ENCODE measurements at regions not wholly inside any gene's neighbourhood (a gene's known extent, or its start where the extent isn't known, plus 50 kb on each side); places are given as distances from the start of the nearest gene placed in this dataset.

DNA sequence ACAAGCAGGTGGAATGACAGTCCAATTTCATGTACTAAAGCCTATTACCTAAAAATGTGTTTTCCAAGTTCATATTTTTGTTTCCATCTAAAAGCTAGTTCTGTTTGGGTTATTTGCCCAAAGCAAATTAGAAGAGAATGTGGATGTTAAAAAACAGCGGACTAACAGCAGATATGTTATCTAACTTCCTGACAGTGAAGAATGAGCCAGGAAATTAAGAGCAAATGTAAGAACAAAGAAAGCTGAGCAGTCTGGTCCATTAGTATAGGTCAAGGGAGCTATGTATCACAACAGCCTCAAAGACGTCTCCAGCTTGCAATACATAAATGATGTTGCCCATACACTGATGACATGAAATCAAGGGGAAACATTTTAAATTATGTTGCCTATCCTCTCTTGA, 145.5 kb upstream of the PLD5 start:
- DNase-seq (ENCODE audit: low spot score) (no peak), ATAC-seq (no peak)
- Histone ChIP-seq H3F3A (replicated peaks; ENCODE audit: low read depth) (no peaks in the 10 kb centered on the region), H3K27ac (ENCODE audit: low read depth) (no peak overlapping the region), H2AFZ (no peak overlapping the region), H3K27me3 (ENCODE audit: insufficient read depth) (no peaks in the 10 kb centered on the region), H4K20me1 (replicated peaks; ENCODE audit: insufficient read depth) (no peaks in the 10 kb centered on the region), H3K79me2 (replicated peaks; ENCODE audit: insufficient read depth) (no peaks in the 10 kb centered on the region), H3K4me2 (no peak overlapping the region), H3K4me1 (ENCODE audit: insufficient read depth) (peaks cover 9% of the 10 kb centered on the region; the same call in 1 of the 2 replicates), H3K36me3 (ENCODE audit: insufficient read depth) (no peaks in the 10 kb centered on the region), H3K4me3 (no peak overlapping the region), H3K9me2 (ENCODE audit: insufficient read depth) (no peaks in the 10 kb centered on the region)
- H3K27me3 Mint-ChIP-seq (ENCODE audit: insufficient read depth, low read depth, poor library complexity), result no peaks in the 10 kb centered on the region
- TF ChIP-seq ZNF114 (CRISPR knock-in tag; IDR thresholded peaks at IDR 0.05) (no peak), STAT1 (IDR thresholded peaks at IDR 0.05; ENCODE audit: unreplicated experiment) (no peak), EZH2 (IDR thresholded peaks at IDR 0.05; ENCODE audit: low read depth, unreplicated experiment) (no peak), ZNF331 (CRISPR knock-in tag; IDR thresholded peaks at IDR 0.05; ENCODE audit: low read depth) (no peak), CREB1 (CRISPR knock-in tag; IDR thresholded peaks at IDR 0.05; ENCODE audit: low read depth) (no peak), EZH2phosphoT487 (IDR thresholded peaks at IDR 0.05; ENCODE audit: unreplicated experiment) (no peak), JUNB (IDR thresholded peaks at IDR 0.05; ENCODE audit: unreplicated experiment) (no peak), NANOG (IDR thresholded peaks at IDR 0.05; ENCODE audit: borderline replicate concordance) (no peak)
- TF ChIP-seq, protein P1, sequence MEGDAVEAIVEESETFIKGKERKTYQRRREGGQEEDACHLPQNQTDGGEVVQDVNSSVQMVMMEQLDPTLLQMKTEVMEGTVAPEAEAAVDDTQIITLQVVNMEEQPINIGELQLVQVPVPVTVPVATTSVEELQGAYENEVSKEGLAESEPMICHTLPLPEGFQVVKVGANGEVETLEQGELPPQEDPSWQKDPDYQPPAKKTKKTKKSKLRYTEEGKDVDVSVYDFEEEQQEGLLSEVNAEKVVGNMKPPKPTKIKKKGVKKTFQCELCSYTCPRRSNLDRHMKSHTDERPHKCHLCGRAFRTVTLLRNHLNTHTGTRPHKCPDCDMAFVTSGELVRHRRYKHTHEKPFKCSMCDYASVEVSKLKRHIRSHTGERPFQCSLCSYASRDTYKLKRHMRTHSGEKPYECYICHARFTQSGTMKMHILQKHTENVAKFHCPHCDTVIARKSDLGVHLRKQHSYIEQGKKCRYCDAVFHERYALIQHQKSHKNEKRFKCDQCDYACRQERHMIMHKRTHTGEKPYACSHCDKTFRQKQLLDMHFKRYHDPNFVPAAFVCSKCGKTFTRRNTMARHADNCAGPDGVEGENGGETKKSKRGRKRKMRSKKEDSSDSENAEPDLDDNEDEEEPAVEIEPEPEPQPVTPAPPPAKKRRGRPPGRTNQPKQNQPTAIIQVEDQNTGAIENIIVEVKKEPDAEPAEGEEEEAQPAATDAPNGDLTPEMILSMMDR (conservative IDR thresholded peaks at IDR 0.05; ENCODE audit: low read depth in 2 of 2), result no peak
- TF ChIP-seq, protein P2, sequence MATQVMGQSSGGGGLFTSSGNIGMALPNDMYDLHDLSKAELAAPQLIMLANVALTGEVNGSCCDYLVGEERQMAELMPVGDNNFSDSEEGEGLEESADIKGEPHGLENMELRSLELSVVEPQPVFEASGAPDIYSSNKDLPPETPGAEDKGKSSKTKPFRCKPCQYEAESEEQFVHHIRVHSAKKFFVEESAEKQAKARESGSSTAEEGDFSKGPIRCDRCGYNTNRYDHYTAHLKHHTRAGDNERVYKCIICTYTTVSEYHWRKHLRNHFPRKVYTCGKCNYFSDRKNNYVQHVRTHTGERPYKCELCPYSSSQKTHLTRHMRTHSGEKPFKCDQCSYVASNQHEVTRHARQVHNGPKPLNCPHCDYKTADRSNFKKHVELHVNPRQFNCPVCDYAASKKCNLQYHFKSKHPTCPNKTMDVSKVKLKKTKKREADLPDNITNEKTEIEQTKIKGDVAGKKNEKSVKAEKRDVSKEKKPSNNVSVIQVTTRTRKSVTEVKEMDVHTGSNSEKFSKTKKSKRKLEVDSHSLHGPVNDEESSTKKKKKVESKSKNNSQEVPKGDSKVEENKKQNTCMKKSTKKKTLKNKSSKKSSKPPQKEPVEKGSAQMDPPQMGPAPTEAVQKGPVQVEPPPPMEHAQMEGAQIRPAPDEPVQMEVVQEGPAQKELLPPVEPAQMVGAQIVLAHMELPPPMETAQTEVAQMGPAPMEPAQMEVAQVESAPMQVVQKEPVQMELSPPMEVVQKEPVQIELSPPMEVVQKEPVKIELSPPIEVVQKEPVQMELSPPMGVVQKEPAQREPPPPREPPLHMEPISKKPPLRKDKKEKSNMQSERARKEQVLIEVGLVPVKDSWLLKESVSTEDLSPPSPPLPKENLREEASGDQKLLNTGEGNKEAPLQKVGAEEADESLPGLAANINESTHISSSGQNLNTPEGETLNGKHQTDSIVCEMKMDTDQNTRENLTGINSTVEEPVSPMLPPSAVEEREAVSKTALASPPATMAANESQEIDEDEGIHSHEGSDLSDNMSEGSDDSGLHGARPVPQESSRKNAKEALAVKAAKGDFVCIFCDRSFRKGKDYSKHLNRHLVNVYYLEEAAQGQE (IDR thresholded peaks at IDR 0.05; ENCODE audit: unreplicated experiment), result no peak
- H3K9me3 Mint-ChIP-seq, result no peaks in the 10 kb centered on the region
- H3K27ac Mint-ChIP-seq, result no peak overlapping the region
- H3K4me3 Mint-ChIP-seq, result no peak overlapping the region
- H3K36me3 Mint-ChIP-seq (ENCODE audit: low read depth), result no peaks in the 10 kb centered on the region
- H3K4me1 Mint-ChIP-seq, result peaks cover 8% of the 10 kb centered on the region

- Mint-ChIP-seq H3K9me3 (no peaks in the 10 kb centered on the region), H3K27me3 (ENCODE audit: insufficient read depth, low read depth, poor library complexity) (no peaks in the 10 kb centered on the region), H3K4me1 (no peaks in the 10 kb centered on the region), H3K36me3 (ENCODE audit: low read depth) (no peaks in the 10 kb centered on the region), H3K27ac (no peak overlapping the region), H3K4me3 (no peak overlapping the region)
- Histone ChIP-seq H3K9me2 (ENCODE audit: insufficient read depth) (no peaks in the 10 kb centered on the region), H3K4me3 (no peak overlapping the region), H3K36me3 (ENCODE audit: insufficient read depth) (no peaks in the 10 kb centered on the region), H3K27ac (ENCODE audit: low read depth) (no peak overlapping the region), H3K4me1 (ENCODE audit: insufficient read depth) (no peaks in the 10 kb centered on the region), H3K27me3 (ENCODE audit: insufficient read depth) (no peaks in the 10 kb centered on the region), H3F3A (replicated peaks; ENCODE audit: low read depth) (no peaks in the 10 kb centered on the region), H3K4me2 (no peak overlapping the region), H4K20me1 (replicated peaks; ENCODE audit: insufficient read depth) (no peaks in the 10 kb centered on the region), H3K79me2 (replicated peaks; ENCODE audit: insufficient read depth) (no peaks in the 10 kb centered on the region), H2AFZ (no peak overlapping the region)
- TF ChIP-seq ETS1 (IDR thresholded peaks at IDR 0.05) (no peak), EZH2phosphoT487 (IDR thresholded peaks at IDR 0.05; ENCODE audit: unreplicated experiment) (no peak), ZNF114 (CRISPR knock-in tag; IDR thresholded peaks at IDR 0.05) (no peak), STAT1 (IDR thresholded peaks at IDR 0.05; ENCODE audit: unreplicated experiment) (no peak), ZNF331 (CRISPR knock-in tag; IDR thresholded peaks at IDR 0.05; ENCODE audit: low read depth) (no peak), EZH2 (IDR thresholded peaks at IDR 0.05; ENCODE audit: low read depth, unreplicated experiment) (no peak)
- TF ChIP-seq, protein P2 (IDR thresholded peaks at IDR 0.05; ENCODE audit: unreplicated experiment), result no peak
- ATAC-seq (no peak), DNase-seq (ENCODE audit: low spot score) (no peak)
These were observed 138.4 kb upstream of the PLD5 start for GRCh38 chr1:242662886-242663285.

Data from GM23338 (cell line).